Panc1 (cell line): ENCODE measurements at regions not wholly inside any gene's neighbourhood (a gene's known extent, or its start where the extent isn't known, plus 50 kb on each side); places are given as distances from the start of the nearest gene placed in this dataset.

ENCODE experiments used
- POLR2AphosphoS5 ChIP-seq: IDR thresholded peaks from 2 replicates; pipeline ENCODE4 v1.6.1; 2012; ENCODE audit warnings: mild to moderate bottlenecking, low read depth, low read length, moderate library complexity
- SIN3A ChIP-seq: IDR thresholded peaks from 2 replicates; pipeline ENCODE4 v1.6.1; 2012; ENCODE audit warnings: low read depth, mild to moderate bottlenecking, low read length, moderate library complexity, borderline replicate concordance; ENCODE audit not compliant: insufficient read depth
- TCF7L2 ChIP-seq: IDR thresholded peaks from 2 replicates; pipeline ENCODE4 v1.6.1; 2011; ENCODE audit warnings: mild to moderate bottlenecking, low read depth, low read length, inconsistent platforms
- TF ChIP-seq, protein P1 (sequence below): fragments of 450-650 bp; IDR thresholded peaks from 2 replicates; pipeline ENCODE4 v1.5.1; 2017; ENCODE audit warnings: mild to moderate bottlenecking
- TF ChIP-seq, protein P2 (sequence below), 2 experiments: IDR thresholded peaks; 2 replicates each; pipeline ENCODE4 v1.6.1; 2011 to 2012; ENCODE audit warnings: low read depth in 2 of 2, control low read depth in 1 of 2, low read length in 1 of 2, mild to moderate bottlenecking in 1 of 2, moderate library complexity in 1 of 2; ENCODE audit not compliant: insufficient read depth in 1 of 2

DNA sequence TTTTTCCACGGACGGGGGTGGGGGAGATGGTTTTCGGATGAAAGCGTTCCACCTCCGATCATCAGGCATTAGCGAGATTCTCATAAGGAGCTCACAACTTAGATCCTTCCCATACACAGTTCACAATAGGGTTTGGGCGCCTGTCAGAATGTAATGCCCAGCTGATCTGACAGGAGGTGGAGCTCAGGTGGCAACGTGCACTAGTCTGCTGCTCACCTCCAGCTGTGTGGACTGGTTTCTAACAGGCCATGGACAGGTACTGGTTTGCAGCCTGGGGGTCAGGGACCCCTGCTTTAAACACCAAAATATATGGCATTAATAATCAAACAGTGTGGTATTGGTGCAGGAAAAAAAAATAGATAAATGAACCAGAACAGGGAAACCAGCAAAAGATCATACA, 157.5 kb upstream of the NLRP1 start:
- TF ChIP-seq, protein P1, sequence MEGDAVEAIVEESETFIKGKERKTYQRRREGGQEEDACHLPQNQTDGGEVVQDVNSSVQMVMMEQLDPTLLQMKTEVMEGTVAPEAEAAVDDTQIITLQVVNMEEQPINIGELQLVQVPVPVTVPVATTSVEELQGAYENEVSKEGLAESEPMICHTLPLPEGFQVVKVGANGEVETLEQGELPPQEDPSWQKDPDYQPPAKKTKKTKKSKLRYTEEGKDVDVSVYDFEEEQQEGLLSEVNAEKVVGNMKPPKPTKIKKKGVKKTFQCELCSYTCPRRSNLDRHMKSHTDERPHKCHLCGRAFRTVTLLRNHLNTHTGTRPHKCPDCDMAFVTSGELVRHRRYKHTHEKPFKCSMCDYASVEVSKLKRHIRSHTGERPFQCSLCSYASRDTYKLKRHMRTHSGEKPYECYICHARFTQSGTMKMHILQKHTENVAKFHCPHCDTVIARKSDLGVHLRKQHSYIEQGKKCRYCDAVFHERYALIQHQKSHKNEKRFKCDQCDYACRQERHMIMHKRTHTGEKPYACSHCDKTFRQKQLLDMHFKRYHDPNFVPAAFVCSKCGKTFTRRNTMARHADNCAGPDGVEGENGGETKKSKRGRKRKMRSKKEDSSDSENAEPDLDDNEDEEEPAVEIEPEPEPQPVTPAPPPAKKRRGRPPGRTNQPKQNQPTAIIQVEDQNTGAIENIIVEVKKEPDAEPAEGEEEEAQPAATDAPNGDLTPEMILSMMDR, result no peak
- TF ChIP-seq POLR2AphosphoS5 (no peak), TCF7L2 (no peak), SIN3A (no peak)
- TF ChIP-seq, protein P2, sequence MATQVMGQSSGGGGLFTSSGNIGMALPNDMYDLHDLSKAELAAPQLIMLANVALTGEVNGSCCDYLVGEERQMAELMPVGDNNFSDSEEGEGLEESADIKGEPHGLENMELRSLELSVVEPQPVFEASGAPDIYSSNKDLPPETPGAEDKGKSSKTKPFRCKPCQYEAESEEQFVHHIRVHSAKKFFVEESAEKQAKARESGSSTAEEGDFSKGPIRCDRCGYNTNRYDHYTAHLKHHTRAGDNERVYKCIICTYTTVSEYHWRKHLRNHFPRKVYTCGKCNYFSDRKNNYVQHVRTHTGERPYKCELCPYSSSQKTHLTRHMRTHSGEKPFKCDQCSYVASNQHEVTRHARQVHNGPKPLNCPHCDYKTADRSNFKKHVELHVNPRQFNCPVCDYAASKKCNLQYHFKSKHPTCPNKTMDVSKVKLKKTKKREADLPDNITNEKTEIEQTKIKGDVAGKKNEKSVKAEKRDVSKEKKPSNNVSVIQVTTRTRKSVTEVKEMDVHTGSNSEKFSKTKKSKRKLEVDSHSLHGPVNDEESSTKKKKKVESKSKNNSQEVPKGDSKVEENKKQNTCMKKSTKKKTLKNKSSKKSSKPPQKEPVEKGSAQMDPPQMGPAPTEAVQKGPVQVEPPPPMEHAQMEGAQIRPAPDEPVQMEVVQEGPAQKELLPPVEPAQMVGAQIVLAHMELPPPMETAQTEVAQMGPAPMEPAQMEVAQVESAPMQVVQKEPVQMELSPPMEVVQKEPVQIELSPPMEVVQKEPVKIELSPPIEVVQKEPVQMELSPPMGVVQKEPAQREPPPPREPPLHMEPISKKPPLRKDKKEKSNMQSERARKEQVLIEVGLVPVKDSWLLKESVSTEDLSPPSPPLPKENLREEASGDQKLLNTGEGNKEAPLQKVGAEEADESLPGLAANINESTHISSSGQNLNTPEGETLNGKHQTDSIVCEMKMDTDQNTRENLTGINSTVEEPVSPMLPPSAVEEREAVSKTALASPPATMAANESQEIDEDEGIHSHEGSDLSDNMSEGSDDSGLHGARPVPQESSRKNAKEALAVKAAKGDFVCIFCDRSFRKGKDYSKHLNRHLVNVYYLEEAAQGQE (IDR thresholded peaks at IDR 0.05; ENCODE audit: insufficient read depth in 1 of 2, low read depth in 2 of 2, low read length in 1 of 2), result no peak
